NCI-H526 treated with DMSO at 0.1 percent for 48 hours (cell line): ENCODE measurements at regions not wholly inside any gene's neighbourhood (a gene's known extent, or its start where the extent isn't known, plus 50 kb on each side); places are given as distances from the start of the nearest gene placed in this dataset.

Source experiments
- DNase-seq: peaks from one replicate; lab custom pipeline; 2025; lab: John Stamatoyannopoulos, UW

GRCh38 chr4:111713276-111713675 is 432.0 kb upstream of the FAM241A start:
- DNase-seq, result peak; percentile 74

GRCh38 chr4:111717921-111718320 is 427.3 kb upstream of the FAM241A start:
- DNase-seq, result no peak

DNA sequence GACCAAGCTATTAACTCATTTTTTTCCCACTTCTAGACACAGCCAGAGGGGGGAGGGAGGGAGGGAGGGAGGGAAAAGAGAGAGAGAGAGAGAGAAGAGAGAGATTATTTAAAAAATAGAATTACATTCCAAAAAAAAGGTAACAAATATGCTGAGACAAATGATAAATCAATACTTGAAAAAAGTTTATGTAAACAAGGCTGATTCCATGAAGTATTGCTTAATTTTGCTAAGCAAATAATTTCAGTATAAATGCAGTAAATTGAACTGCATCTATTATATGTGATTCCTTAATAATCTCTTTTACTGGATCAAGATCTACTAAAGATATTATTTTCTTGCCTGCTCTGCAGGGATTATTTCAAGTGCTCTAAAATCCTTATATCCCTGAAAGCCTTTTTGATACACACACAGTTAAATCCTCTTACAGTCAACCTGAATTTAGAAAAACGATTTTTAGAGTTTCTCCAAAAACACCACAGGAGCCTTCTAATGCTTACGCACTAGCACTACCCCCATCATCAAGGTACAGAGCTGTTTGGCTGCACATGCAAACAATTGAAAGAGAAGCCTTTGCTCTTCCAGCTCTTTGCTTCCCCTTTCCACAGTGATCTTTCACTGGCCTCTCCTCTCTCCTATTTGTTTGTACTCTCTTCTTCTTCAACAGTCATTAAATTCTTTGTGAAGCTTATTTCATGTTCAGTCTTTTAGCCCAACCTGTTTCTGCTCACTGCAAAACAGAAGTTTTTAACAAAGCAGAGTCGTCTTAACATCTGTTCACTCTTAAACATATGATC is 426.3 kb upstream of the FAM241A start:
- no peak for DNase-seq

DNA sequence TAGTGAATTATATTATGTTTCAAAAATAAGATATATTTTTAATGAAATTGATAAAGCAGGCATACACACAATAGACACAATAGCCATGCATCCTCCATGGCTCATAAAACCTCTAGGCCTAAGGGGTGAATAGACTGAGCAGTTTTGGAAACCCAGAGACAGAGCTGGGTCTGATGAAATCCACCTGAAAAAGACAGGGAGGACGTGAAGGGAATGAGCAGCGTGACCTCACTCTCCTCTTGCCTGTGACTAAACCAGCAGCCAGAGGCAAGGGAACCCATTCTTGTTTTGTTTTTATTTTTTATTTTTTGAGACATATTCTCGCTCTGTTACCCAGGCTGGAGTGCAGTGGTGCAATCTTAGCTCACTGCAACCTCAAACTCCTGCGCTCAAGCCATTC is 424.4 kb upstream of the FAM241A start:
- DNase-seq, result no peak

DNA sequence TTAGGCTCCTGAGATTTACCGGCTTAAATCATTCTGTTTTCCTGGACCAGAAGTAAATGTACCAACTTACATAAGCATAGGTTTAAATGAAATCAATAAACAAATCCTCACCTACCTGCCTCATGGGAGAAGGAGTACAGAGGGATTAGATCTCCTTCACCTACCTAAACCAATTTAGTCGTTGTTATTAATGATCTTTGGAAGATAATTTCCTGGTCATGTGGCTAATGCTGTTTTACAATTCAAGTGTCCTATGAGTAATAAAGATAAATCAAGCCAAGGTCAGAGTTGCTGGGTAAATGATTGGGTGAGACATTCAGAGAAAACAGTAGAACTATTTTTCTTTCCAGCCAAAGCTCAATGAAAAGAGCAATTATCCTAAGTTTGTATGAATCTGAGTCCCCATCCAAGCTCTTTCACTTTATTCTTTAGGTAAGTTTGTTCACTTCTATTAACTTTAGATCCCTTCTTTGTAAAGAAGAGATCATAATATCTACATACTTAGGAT is 423.0 kb upstream of the FAM241A start:
- no peak for DNase-seq

DNA sequence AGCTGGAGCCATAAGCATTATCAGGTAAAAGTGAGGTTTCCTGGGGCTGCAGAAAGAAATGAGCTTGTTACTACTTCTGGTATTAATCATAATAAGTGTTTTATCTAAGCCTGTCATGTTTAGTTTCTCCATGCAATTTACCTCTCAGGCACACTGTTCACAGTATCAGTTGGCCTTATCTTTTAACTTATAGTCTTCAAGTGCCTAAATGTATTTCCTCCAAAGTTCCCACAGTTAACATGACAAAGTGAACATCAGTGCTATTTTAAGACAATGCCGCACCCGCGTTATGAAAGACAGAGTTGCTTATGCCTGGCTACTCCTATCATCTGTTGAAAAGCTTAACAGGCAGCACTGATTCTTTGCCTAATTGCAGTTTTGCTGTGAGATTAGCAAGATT is 408.7 kb upstream of the FAM241A start:
- no peak for DNase-seq

DNA sequence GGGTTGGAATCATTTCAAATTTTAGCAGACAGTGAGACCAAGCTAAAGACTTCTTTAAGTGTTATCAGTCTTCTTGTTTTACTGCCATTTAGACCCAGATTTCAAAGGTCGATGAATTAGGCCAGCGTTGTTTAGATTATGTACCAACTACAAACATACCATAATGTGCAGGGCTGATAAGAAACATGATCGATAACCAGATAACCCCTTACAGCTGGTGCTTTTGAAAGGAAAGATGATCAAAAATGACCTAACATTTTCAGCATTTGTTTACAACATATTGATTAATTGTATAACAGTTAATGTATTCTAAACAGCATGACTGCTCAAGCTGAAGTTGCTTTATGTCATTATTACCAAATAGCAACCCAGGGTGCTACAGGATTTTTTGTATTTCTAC is 400.4 kb upstream of the FAM241A start:
- no peak for DNase-seq

GRCh38 chr4:111748157-111748556 is 397.1 kb upstream of the FAM241A start:
- DNase-seq, result no peak

DNA sequence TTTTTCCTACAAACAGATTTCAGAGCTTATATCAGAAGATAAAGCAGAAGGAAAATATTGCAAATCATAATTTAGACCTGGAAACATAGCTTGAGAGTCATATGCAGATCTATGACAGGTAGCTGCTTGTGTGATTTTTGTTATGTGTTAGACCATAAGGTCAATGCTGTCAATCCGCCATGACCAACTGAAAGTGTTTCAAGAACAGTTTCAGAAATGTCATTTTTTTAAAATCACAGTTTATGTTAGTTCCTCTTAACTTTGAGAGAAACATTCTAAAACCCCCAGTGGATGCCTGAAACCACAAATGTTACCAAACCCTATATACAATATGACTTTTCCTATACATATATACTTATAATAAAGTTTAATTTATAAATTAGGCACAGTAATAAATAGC is 391.3 kb upstream of the FAM241A start:
- no peak for DNase-seq

GRCh38 chr4:111755571-111755970 is 389.7 kb upstream of the FAM241A start:
- no peak for DNase-seq

- no peak for DNase-seq
Observed at GRCh38 chr4:111761531-111761930, 383.7 kb upstream of the FAM241A start.

- DNase-seq, result no peak
Observed at GRCh38 chr4:111770514-111770913, 374.7 kb upstream of the FAM241A start.

DNA sequence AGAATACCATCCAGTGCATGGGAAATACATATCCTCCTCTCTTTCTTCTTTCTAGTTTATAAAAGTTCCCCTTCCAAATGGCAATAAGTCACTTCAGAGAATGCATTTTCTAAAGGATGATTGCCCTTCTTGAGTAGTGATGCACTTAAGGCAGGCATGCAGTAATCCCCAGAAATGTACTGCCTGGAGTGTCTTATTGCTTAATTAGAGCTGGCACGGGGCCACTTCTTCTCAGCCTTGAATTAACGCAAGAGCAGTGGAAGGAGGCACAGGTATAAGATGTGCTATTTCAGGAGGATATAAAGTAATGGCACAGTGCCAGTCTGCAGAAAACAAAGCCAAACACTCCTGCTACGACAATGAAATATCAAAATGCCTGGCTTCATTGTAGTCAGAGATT is 371.4 kb upstream of the FAM241A start:
- DNase-seq, result no peak

DNA sequence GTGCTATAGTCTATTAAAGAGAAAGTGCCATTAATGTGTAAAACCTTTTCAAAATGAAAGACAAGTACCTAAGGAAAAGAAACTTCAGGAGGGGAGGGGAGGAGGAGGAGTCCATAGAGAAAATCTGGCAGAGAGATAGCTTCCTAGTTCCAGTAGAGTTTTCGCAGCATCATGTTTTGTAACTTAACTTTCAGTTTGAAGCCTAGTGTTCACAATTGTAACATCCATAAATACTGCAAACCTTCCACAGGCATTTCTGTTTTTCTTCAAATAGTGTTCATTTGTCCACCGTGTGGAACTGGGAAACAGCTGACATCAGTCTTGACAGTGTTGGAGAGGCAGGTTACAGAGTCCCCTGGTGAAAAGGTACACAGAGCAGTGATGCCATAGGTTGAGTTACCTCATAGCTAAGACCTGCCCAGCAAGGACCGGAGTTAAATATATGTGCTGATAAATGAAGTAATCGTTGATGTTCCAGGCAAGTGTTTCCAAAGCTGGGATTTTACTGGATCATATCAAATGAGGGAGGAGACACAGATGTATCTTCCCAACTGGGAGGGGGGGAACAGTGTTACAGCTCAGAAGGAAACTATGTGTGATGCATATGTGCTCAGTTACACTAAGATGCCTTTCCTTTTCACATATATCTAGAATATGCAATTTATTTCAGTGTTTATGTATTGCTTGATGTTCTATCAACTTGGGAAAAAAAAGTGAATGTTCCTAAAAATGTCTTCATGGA is 369.5 kb upstream of the FAM241A start:
- DNase-seq, result no peak

DNA sequence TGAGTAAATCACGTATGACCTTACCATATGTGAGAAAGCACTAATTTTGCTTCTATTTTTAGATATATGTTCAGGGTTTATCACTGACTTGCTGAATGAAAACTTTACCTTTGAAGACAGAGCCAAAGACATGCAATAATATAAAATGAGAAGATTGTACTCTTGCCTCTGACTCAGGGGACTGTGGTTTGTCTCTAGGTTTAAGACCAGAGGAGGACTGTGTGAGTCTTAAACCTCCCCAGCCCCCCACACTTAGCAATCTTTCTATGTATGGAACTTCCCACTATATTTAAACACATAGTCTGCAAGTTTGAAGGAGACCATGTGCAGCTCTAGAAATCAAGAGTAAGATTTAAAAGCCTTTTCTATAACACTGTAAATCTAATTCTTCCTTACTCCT is 368.7 kb upstream of the FAM241A start:
- DNase-seq, result no peak

DNA sequence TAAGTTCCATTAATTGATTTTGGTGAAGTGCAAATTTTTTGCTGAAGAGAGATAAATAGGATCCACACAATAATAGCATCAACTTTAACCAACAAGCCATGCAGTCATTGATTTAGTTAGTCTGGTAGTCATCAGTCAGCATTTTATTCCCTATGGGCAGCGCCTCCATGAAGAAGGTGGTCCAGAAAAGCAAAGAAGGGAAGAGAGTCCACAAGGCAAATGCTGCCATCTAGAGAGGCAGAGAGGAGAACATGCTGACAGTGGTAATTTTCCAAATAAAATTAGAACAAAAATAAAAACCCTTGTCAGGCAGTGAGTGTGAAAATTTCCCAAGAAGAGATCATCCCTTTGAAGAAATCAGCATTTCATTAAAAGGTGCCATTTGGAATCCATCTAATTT is 366.7 kb upstream of the FAM241A start:
- DNase-seq, result no peak

GRCh38 chr4:111780965-111781364 is 364.3 kb upstream of the FAM241A start:
- no peak for DNase-seq

DNA sequence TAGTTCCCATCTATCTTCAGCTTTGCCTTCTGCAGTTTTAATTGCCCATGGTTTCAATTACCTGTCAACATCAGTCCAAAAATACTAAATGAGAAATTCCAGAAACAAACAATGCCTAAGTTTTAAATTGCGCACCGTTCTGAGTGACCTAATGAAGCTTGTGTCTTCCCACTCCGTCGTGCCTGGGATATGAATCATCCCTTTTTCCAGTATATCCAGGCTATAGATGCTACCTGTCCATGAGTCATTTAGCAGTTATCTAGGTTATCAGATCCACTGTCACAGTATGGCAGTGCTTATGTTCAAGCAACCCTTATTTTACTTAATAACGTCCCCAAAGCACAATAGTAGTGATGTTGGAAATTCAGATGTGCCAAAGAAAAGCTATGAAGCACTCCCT is 363.6 kb upstream of the FAM241A start:
- DNase-seq, result no peak

DNA sequence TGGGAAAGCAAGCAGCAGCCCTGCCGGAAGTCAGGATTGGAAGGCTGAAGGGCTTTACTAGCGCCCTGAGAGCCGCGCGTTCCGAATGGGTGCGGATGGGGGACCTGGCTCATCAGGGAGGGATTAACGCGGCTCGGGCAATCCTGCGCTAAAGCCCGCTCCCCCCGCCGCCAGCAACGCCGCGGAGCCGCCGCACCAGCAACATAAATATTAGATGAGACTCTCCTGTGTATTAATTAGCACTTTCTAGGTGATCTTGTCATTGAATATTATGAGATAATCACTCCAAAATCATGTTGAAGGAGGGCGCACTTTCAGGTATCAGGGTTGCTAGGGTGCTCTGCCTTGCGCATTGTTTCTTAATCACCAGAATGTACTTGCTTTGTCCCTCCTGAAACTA is 357.2 kb upstream of the FAM241A start:
- no peak for DNase-seq

GRCh38 chr4:111789901-111790640 is 355.2 kb upstream of the FAM241A start:
- DNase-seq, result no peak

DNA sequence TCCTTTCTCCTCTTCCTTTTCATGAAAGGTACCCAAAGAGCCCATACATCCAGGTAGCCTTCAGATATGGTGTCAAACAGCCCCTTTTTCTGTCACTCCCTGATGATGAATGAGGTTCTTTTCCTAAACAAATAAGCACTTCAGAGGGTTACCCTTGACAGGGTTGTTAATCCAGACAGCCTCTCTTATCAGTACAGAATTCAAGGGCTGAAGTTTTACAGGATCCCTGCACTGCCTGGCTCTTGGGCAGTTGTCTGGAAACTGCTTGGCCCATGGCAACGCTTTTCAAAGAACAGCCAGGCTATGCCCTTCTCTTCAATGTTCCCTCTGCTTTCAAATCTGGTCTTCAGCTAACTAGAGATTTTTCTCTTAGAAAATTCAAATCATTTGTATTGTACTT is 352.6 kb upstream of the FAM241A start:
- DNase-seq, result peak; percentile 93

GRCh38 chr4:111793433-111794091 is 351.7 kb upstream of the FAM241A start:
- peak; percentile 95 for DNase-seq
